Activated naive CD4-positive, alpha-beta T cell treated with anti-CD3 and anti-CD28 coated beads, Interleukin-2, amount 50 U/mL, for 72 hours (primary cell): ENCODE measurements at regions not wholly inside any gene's neighbourhood (a gene's known extent, or its start where the extent isn't known, plus 50 kb on each side); places are given as distances from the start of the nearest gene placed in this dataset.
A peak's percentile ranks its signal among the peaks of the same experiment; 100 is the strongest.

Experiments used
- ATAC-seq, 2 donors: fragments of 150-1000 bp; cut with Tn5 transposase; 2 replicates each; pipeline ENCODE4 v1.10.0; 2021; ENCODE audit warnings: mild to moderate bottlenecking in 2 of 2, moderate library complexity in 2 of 2
- DNase-seq, 2 donors: peaks; one replicate each; pipeline ENCODE4 v3.0.0; 2021 to 2022; ENCODE audit warnings: low spot score in 2 of 2
- H3K27ac Mint-ChIP-seq, 2 donors: one replicate each; pipeline ENCODE4 v1.8.0; 2022; ENCODE audit warnings: mild to moderate bottlenecking in 2 of 2, mixed read lengths in 2 of 2
- H3K36me3 Mint-ChIP-seq, 2 donors: one replicate each; pipeline ENCODE4 v1.8.0; 2022; ENCODE audit warnings: mixed read lengths in 2 of 2
- H3K9me3 Mint-ChIP-seq, 2 donors: one replicate each; pipeline ENCODE4 v1.8.0; 2022; ENCODE audit warnings: mixed read lengths in 2 of 2

DNA sequence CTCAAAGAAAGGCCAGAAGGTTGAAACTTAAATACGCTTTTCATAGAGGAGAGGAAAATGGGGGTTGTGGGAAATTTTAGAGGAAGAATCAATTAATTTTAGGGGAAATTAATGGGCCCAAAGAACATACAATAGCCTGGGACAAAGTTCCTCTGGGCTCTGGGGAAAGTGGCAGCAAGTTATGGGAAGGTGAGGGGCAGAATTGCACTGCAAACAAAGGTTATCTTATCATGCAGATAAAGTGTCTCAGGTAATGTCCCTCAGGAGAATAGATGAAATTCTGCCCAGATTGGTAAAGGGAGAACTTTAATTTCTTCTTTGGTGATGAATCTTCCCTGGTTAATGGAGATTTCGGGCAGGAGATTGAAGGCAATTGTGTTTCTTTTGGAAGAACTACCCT lies 326.1 kb upstream of the SLC24A2 start:
- Mint-ChIP-seq H3K36me3 (peaks cover 12 to 21% of the 10 kb centered on the region in 2 donors), H3K27ac (no peak overlapping the region), H3K9me3 (peaks cover 16 to 19% of the 10 kb centered on the region in 2 donors)
- no peak for ATAC-seq
- no peak for DNase-seq

DNA sequence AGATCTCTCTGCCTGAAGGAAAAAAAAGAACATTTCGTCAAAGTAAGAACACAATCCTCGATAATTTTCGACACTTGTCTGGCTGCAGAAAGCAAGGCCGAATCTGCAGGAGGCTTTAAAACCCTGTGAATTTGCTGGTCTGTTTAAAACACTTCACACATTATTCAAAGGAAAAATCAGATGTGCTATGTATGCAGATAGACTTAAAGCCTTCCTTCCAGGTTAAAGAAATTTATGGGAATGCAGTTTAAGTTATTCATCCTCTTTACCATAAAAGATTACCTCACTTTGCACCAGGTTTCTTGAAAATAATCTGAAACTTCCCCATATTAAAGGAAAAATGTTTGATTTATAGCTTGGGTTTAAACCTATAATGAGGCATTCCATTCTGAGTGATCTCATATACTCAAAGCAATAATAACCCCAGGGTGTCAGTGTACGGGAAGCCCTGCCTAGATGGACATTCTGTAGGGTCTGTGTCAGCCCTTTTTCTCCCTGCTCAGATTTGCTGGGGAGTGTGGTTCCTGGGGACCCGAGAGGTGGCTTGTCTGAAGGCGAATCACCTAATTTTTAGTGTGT lies 323.5 kb upstream of the SLC24A2 start:
- Mint-ChIP-seq H3K9me3 (peaks cover 16% of the 10 kb centered on the region in 2 donors), H3K36me3 (peaks cover 12 to 21% of the 10 kb centered on the region in 2 donors), H3K27ac (no peak overlapping the region)
- no peak for DNase-seq
- no peak for ATAC-seq

DNA sequence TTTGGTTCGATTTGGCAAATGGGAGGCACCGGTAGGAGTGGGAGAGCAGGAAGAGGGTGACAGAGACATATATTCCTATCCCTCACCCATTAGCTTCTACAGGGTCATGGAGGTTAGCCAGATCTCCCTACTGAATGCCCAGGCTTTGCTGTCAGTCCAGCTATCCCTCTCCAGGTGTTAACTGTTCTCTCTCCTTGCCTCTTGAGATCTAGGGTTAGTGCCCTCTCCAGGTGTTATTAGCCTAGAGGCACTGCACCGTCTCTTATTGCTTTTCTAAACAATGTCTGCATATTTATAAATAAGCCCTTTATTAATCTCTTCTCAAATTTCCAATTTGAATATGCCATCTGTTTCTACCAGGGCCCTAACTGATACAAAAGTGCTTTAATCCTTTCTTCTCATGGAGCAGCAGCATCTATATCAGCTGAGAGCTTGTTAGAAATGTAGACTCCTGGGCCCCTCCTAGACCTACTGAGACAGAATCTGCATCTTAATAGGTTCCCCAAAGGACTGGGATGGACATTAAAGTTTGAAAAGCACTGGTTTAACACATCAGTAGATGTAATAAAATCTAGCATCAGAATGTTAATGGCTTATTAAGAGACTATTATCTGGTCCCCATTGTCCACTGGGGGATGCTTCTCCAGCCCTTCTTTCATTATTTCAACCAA lies 322.5 kb upstream of the SLC24A2 start:
- Mint-ChIP-seq H3K36me3 (peaks cover 12 to 17% of the 10 kb centered on the region in 2 donors), H3K9me3 (peaks cover 12 to 14% of the 10 kb centered on the region in 2 donors), H3K27ac (no peak overlapping the region)
- DNase-seq (no peak), ATAC-seq (no peak)

DNA sequence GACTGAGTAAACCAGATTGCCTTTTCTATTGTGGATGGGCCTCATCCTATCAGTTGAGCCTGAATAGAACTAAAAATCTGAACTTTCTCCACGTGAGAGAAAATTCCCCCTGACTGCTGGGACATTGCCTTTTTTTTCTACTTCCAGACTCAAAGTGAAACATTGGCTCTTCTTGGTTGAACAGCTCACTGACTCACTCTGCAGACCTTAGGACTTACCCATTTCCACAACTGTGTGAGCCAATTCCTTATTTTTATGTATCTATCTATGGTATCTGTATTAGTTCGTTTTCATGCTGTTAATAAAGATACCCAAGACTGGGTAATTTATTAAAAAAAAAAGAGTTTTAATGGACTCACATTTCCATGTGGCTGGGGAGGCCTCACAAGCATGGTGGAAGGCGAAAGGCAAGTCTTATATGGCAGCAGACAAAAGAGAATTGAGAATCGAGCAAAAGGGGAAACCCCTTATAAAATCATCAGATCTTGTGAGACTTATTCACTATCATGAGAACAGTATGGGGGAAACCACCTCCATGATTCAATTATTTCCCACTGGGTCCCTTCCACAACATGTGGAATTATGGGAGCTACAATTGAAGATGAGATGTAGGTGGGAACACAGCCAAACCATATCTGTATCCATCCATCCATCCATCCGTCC lies 306.7 kb upstream of the SLC24A2 start:
- peaks cover 6 to 17% of the 10 kb centered on the region in 2 donors for H3K36me3 Mint-ChIP-seq
- ATAC-seq: peak in 1 of 2 donors; percentile 57
- no peak for DNase-seq
- H3K27ac Mint-ChIP-seq: no peak overlapping the region
- peaks cover 11 to 14% of the 10 kb centered on the region in 2 donors for H3K9me3 Mint-ChIP-seq

DNA sequence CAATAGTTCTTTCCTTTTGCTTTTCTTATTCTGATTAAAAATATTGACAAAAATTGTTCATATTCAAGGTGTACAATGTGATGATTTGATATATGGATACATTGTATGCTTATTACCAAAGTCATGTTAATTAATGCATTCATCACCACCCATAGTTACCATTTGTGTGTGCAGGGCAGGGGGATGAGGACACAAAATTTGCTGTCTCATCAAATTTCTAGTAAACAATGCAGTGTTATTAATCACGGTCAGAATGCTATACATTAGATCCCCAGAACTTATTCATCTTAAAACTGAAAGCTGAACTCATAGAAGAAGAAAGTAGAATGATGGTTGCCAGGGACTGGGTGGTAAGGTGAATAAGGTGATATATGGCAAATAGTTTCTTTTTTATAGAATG lies 303.7 kb upstream of the SLC24A2 start:
- Mint-ChIP-seq H3K27ac (no peak overlapping the region), H3K9me3 (peaks cover 14 to 15% of the 10 kb centered on the region in 2 donors), H3K36me3 (peaks cover 6 to 23% of the 10 kb centered on the region in 2 donors)
- ATAC-seq (no peak), DNase-seq (no peak)

DNA sequence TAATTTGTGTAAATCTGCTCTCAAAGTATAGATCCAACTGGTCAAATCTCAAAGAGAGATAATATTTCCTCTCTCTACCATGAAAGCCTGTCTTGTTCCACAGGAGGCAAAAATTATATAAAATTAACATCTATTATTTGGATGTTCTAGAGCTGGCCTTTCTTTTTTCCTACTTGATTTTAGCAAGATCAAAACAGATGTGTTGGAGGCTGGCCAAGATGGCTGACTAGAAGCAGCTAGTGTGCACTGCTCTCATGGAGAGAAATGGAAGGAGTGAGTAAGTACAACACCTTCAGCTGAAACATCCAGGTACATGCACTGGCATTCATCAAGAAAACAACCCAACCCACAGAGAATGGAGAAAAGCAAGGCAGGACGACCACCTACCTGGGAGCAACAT lies 298.6 kb upstream of the SLC24A2 start:
- Mint-ChIP-seq H3K27ac (no peak overlapping the region), H3K9me3 (peaks cover 10 to 15% of the 10 kb centered on the region in 2 donors), H3K36me3 (peaks cover 6 to 16% of the 10 kb centered on the region in 2 donors)
- DNase-seq (no peak), ATAC-seq (no peak)

DNA sequence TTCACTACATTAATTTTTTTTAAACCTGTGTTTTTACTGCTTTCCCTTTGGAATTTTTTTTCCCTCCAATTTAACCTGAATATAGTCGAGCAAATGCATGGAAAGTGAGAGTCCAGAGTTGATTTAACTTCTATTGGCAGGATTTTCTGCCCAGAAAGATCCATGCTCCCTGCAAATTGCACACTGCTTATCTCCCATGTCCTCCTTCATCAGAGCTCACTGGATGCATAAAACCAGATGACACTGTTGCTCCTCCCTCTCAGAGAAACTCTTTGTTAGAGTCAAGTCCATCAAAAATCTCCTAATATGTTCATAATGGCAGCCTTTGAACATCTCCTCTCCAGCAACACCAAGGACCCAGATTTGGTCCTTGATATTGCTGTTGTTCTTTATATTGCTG lies 297.0 kb upstream of the SLC24A2 start:
- DNase-seq (no peak), ATAC-seq (no peak)
- Mint-ChIP-seq H3K36me3 (peaks cover 0 to 8% of the 10 kb centered on the region in 2 donors), H3K9me3 (peaks cover 2 to 7% of the 10 kb centered on the region in 2 donors), H3K27ac (no peak overlapping the region)

DNA sequence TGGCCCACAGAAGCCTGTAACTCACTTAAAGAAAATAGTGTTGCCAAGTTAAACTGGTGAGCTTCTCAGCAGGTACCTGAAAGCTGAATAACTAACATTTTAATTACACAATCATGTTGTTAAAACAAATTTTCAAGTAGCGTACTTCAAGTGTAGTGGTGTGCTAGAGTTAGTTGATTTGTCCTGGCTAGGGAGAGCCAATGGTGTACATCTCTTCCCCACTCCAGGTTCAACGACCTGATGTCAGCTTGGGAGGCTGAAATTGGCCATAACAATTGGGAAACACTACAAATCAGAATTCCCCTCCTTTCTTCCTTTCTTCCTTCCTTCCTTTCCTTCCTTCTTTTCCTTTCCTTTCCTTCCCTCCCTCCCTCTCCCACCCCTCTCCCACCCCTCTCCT lies 295.3 kb upstream of the SLC24A2 start:
- H3K36me3 Mint-ChIP-seq: no peaks in the 10 kb centered on the region
- no peaks in the 10 kb centered on the region for H3K9me3 Mint-ChIP-seq
- no peak for DNase-seq
- no peak overlapping the region for H3K27ac Mint-ChIP-seq
- ATAC-seq: no peak

DNA sequence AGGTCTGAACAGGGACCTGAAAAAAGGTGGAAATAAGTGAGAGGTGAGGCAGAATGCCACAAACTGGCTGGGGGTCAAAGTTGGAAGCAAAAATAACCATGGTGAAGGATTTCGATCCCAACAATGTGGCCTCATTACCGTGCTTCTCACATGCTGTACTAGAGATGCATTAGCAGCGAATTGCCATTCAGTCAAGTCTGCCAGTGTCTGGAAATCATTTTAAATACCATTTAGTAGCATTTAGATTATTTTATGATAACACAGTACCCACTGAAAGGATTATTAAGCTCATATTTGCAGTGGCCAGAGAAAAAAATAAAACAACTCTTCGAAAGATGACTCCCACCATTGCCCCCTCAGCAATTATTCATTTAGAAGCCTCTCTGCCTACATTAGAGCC lies 294.6 kb upstream of the SLC24A2 start:
- no peaks in the 10 kb centered on the region for H3K9me3 Mint-ChIP-seq
- ATAC-seq: no peak
- no peak overlapping the region for H3K27ac Mint-ChIP-seq
- no peak for DNase-seq
- no peaks in the 10 kb centered on the region for H3K36me3 Mint-ChIP-seq

DNA sequence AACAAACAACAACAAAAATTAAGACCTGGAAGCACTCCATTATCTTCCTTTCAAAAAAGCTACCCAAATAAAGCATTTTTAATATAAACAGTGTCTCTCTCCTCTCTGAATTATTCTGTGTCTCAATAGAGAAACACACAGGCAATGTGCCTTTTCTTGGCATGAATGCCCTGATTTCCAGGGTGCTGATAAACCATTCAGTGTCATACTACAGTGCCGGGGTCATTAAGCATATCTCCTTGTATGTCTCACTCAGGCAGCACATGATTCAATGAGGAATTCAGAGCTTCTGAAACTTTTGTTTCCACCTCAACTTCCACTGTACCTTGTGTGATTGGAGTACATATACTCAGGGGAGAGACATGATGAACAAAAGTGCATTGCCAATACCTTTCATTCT lies 294.0 kb upstream of the SLC24A2 start:
- DNase-seq: no peak
- ATAC-seq: no peak
- no peak overlapping the region for H3K27ac Mint-ChIP-seq
- no peaks in the 10 kb centered on the region for H3K9me3 Mint-ChIP-seq
- H3K36me3 Mint-ChIP-seq: no peaks in the 10 kb centered on the region

DNA sequence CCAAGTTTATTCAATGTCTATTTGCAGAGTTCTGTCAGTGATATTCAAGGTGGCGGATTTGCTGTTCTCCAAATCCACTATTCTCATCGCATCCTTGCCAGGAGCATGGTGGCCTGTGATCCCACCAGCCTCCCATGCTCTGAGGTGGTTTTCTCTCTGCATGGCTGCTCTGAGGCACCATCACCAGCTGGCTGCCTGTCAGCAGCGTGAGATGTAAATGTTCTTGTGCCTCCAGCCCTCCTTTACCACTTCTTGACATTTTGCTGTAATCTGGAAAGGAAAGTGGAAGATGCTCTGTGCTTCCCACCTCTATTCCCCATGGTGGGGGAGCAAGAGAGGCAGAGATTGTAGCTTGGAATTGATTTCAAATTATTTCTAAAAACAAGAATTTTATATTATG lies 293.6 kb upstream of the SLC24A2 start:
- ATAC-seq: no peak
- Mint-ChIP-seq H3K27ac (no peak overlapping the region), H3K9me3 (no peaks in the 10 kb centered on the region), H3K36me3 (no peaks in the 10 kb centered on the region)
- no peak for DNase-seq

DNA sequence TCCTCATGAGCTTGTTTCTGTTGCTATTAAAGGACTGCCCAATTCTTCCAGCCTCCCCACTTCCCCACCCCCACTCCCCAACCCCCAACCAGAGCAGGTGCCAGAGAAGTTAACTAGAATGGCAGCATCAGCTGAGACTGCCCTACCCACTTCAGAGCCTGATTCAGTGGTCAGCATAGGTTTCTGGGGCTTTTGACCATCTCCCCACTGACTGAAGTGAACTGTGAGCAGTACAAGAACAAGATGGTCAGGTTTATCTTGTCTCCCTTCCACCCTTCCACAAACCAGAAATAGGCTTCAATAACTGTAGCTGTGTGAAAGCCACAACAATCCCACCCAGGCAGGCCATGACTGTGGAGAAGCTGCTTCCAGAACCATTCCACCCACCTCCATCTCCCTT lies 289.4 kb upstream of the SLC24A2 start:
- Mint-ChIP-seq H3K9me3 (no peaks in the 10 kb centered on the region), H3K27ac (no peak overlapping the region), H3K36me3 (no peaks in the 10 kb centered on the region)
- no peak for ATAC-seq
- no peak for DNase-seq

DNA sequence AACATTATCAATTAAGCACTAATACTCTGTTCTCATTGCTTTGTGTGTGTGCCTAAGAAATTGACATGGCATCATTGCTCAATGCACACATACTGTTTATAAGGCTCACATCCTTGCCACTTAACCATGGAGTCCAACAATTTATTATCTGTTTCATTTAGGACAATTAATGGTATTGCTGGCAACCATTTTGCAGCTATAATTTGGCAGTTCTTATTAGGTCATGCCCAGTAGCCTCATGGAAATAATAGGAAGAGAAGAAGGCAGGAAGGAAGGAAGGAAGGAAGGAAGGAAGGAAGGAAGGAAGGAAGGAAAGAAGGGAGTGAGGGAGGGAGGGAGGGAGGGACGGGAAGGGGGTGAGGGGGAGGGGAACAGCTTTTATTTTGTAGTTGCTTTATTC lies 285.5 kb upstream of the SLC24A2 start:
- ATAC-seq (no peak), DNase-seq (no peak)
- no peak overlapping the region for H3K27ac Mint-ChIP-seq
- H3K9me3 Mint-ChIP-seq: peaks cover 4 to 7% of the 10 kb centered on the region in 2 donors
- no peaks in the 10 kb centered on the region for H3K36me3 Mint-ChIP-seq

DNA sequence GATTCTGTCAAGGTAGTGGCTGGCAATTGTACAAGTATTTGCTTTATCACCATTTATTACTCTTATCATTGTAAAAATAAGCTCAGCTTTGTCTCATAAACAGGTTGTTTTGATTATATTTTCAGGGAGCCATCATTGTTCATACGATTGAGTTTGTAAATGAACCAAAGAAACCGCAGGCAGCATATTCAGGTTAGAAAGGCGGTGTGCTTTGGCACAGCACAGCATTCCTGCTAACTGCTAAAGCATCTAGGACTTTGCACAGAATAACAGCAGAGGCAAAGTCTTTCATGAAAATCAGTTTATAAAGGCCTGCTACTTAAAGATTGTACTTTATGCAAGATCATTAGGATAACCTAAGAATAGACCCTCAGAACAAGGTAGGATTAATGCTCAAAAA lies 281.5 kb upstream of the SLC24A2 start:
- no peak for DNase-seq
- Mint-ChIP-seq H3K9me3 (peaks cover 4 to 7% of the 10 kb centered on the region in 2 donors), H3K36me3 (no peaks in the 10 kb centered on the region), H3K27ac (no peak overlapping the region)
- ATAC-seq: no peak

DNA sequence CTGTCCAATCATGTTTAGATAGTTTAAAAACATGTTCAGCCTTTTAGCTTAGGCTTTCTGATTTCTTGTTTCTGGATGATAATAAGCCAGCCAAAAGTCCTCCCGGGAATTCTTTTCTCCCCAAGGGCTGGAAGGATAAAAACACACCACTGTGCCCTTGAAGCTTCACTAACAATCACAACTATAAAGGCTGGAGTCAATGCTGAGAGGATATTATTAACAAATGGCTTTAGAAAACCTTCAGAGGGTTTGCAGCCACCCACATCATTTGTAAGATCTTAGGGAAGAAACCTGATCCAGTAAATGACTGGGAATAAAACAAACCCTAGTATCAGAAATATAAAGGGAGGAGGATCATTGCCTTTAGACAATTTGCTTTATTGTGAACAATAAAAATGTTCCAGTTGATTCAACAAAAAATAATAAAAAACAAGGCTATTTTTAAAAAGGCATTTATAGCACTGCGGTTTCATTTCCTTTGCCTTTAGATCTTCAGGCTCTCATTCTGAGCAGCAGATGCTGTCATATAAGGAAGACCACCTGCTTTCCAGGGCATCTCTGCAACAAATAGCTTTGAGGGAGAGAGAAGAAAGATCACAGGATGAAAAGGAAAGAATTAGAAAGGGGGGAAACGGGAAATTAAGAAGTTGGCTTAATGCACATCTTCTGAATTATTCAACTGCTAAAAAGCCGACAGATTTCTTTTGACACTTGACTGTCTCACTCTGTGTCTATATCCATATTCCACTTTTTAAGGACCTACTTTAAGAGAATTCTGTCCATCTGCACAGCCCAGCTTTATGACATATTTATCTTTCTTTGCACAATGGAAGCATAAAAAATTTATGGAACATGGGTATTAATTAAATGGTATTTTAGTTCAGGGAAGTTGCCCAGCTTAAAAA lies 277.2 kb upstream of the SLC24A2 start:
- no peak for ATAC-seq

DNA sequence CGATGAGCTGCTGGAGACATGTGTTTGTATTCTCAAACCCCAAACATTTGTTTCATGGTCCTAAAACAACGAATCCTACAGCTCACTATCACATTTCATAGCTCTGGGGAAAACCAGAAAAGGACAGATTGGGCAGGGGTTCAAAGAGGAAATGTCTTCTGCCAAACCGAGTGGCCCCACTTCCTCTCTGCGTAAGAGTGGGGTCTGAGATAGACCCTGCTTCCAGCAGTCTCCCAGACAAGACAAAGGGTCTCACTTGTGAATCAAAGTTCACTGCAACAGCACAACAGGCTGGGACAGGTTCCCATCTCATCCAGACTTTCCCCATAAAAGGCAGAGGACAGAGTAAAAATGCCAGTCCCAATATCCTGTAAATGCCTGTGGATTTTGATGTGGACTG lies 276.2 kb upstream of the SLC24A2 start:
- DNase-seq (no peak), ATAC-seq (no peak)
- Mint-ChIP-seq H3K27ac (peak overlapping the region in 1 of 2 donors; percentile 7), H3K9me3 (no peaks in the 10 kb centered on the region), H3K36me3 (no peaks in the 10 kb centered on the region)

More for the DNA sequence above, 277.2 kb upstream of the SLC24A2 start:
- Mint-ChIP-seq H3K9me3 (peaks cover 0 to 2% of the 10 kb centered on the region in 2 donors), H3K36me3 (no peaks in the 10 kb centered on the region), H3K27ac (no peak overlapping the region)
- DNase-seq: no peak

DNA sequence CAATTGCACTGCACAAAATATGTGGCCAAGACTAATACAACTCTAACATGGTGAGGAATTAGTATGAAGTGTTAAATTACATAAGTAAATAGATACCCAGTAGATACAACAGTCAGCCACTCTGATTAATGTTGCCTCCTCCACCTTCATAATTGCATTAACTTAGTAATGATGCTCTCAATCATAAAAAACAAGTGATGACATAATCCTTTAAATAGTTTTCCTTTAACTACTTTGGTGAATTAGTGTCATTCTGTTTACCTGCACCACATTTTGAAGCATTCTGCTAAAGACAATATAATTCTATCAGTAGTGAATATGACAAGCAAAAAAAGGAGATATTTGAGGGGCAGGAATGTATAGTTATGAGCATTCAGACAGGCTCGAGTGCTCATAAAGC lies 265.9 kb upstream of the SLC24A2 start:
- Mint-ChIP-seq H3K36me3 (peaks cover 0 to 4% of the 10 kb centered on the region in 2 donors), H3K27ac (no peak overlapping the region), H3K9me3 (peaks cover 3 to 6% of the 10 kb centered on the region in 2 donors)
- DNase-seq: no peak
- no peak for ATAC-seq
